A172 (cell line): ENCODE measurements at regions not wholly inside any gene's neighbourhood (a gene's known extent, or its start where the extent isn't known, plus 50 kb on each side); places are given as distances from the start of the nearest gene placed in this dataset.

Experiments
- DNase-seq: peaks from one replicate; pipeline ENCODE4 v3.0.0-alpha.2; 2015; ENCODE audit warnings: low spot score

DNA sequence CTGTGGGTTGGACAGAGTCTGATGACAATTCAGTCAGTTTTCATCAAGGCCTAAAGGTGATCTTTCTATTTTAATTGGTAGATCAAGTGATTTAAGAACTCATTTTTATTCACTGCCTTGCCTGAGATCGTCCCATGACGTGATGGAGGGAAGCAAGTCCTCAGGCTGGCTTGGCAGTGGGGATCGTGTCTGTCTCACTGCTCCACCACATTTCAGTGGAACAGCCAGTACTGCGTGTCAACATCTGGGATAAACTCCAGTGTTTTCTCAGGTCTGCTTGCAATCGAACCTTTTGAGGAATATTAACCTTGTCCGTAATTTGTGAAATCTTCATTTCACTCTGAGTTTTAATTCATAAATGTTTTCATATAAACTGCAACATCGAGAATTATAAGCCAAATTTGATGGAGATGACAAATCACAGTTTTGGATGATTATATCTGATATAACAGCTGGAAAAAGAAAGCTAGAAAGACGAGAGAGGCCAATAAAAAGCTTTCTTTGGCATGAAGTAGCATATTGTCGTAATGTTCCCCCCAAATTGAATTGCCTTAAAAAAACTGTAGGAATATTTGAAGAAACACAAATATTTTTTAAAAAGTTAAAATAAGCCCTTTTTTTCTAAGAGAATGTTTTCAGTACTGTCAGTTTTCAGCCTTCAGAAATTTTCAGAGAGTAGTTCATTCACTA is 414.7 kb upstream of the SPRED2 start:
- DNase-seq: no peak

- DNase-seq: no peak
These were observed 413.2 kb upstream of the SPRED2 start for GRCh38 chr2:65845442-65846182.

DNA sequence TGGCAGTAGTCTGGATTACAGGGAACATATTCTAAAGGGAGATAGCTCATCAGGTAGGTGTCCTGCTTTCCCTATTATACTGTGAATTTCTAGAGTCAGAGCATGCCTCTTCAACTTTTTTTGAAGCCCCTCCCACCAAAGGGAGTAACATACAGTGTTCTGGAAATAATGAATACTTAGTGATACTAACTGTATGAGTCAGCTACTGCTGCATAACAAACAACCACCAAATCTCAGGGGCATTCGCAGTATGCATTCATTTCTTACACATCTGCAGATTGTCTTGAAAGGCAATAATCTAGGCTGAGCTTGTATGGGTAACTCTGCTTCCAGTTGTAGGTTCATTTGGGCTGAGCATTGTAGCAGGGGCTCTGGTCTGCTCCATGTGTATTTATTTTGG is 409.7 kb upstream of the SPRED2 start:
- no peak for DNase-seq

GRCh38 chr2:65835975-65836549 is 403.7 kb upstream of the SPRED2 start:
- no peak for DNase-seq

- no peak for DNase-seq
These were observed 402.5 kb upstream of the SPRED2 start for GRCh38 chr2:65834771-65835475.

DNA sequence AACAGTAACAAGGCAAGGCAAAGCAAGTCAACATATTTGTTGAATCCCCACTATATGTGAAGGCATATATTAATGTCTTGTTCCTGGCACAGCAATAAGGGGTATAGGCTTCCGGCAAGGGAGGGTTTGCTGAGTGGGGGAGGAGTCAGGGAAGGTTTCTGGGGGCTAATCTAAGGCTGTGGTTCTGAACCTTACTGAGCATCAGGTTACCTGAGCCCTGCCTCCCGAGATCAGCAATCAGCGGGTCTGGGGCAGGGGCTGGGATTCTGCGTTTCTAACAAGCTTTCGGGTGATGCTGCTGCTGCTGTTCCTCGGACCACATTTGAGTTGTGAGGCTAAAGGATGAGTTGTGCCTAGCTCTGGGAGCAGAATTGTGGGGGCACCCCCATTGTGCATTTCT is 401.7 kb upstream of the SPRED2 start:
- no peak for DNase-seq

DNA sequence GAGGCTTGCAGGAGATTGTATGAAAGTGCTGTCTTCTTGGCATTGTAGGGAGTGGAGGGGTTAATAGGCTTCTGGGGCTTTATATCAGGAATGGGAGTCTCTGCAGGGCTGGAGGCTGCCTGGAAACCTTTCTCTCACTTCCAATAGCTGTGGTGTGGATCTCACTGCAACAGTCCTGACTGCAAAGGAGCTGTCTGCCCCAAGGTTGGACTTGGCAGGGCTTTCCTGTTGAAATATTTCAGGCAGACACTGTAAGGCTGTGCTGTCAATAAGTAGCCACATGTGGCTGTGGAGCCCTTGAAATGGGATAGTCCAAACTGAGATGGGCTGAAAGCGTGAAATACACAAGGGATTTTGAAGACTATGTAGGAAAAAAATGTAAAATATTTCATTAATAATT is 399.1 kb upstream of the SPRED2 start:
- no peak for DNase-seq

DNA sequence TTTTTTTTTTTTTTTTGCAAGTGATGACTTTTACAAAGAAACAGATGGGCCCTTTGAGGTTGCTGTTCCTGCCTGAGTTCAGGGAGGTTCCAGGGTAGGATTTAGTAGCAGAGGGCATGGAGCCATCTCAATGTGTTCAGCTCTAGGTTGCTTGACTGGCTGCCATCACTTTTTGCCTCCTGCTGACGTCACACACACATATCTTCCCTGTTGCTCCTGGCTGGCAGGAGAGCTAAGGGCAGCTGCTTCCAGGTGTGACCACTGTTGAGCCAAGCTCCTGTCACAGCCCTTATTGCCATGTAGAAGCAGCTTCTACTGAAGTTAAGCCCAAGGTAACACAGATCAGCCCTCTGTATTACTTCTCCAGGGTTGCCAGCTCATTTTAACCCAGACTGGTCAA is 394.2 kb upstream of the SPRED2 start:
- DNase-seq: no peak

- no peak for DNase-seq
These were observed 391.1 kb upstream of the SPRED2 start for GRCh38 chr2:65823511-65823910.

DNA sequence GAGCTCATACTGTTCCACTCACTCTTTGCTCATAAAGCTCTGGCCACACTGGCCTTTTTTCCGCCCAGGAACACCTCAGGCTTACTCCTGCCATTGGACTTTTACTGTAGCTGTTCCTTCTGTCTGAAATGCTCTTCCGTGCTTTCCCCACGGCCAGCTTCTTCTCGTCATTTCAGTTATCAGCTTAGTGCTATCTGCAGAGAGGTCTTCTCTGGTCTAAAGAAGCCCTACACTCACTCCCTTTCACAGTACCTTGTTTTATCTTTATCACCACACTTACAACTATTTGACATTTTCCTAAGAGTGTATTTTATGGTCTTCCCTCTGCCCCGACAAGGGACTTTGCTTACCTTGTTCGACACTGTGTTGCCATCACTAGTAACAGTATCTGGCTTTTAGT is 388.1 kb upstream of the SPRED2 start:
- no peak for DNase-seq

DNA sequence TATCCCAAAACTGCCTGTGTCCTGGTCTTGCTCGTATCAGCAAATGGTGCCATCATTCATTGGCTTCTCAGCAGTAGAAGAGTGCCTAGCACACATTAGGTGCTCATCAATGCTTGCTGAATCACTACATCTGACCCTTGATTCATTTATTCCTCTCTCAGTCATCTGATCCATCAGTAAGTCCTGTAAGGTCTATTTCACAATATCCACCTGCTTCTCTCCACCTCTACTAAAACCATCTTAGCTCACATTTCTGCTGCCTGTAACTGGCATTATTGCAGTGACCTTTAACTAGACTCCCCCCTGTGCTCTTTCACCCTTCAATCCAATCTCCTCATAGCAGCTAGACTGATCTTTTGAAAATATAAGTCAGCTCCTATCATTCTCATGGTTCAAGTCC is 387.6 kb upstream of the SPRED2 start:
- no peak for DNase-seq

GRCh38 chr2:65818873-65819451 is 386.6 kb upstream of the SPRED2 start:
- peak; percentile 84 for DNase-seq

- no peak for DNase-seq
These were observed 381.3 kb upstream of the SPRED2 start for GRCh38 chr2:65813631-65814173.

GRCh38 chr2:65812887-65813286 is 380.5 kb upstream of the SPRED2 start:
- no peak for DNase-seq

DNA sequence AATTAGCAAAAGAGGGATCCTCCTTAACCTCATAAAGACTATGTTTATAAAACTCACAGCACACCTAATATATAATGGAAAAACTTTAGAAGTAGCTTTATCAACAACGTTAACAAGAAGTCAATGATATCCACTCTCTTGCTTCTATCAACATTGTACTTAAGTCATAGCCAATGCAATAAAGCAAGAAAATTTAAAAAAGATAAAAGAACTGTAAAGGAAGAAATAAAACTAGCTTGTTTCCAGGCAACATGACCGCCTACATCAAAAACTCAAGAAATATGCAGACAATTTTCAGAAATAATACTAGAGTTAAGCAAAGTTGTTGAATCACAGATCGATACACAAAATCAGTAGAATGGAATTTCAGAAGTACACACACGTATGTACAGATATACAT is 375.5 kb upstream of the SPRED2 start:
- DNase-seq: no peak

DNA sequence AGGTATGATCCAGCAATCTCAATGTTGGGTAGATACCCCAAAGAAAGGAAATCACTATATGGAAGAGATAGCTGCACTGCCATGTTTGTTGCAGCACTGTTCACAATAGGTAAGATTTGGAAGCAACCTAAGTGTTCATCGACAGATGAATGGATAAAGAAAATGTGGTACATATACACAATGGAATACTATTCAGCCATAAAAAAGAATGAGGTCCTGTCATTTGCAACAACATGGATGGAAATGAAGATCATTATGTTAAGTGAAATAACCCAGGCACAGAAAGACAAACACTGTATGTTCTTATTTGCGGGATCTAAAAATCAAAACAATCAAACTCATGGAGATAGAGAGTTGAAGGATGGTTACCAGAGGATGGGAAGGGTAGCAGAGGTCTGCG is 372.4 kb upstream of the SPRED2 start:
- DNase-seq: no peak

GRCh38 chr2:65802298-65802942 is 370.0 kb upstream of the SPRED2 start:
- DNase-seq: no peak

- DNase-seq: no peak
These were observed 368.6 kb upstream of the SPRED2 start for GRCh38 chr2:65800998-65801397.

- no peak for DNase-seq
These were observed 366.9 kb upstream of the SPRED2 start for GRCh38 chr2:65799141-65799854.

GRCh38 chr2:65798641-65799040 is 366.2 kb upstream of the SPRED2 start:
- no peak for DNase-seq

DNA sequence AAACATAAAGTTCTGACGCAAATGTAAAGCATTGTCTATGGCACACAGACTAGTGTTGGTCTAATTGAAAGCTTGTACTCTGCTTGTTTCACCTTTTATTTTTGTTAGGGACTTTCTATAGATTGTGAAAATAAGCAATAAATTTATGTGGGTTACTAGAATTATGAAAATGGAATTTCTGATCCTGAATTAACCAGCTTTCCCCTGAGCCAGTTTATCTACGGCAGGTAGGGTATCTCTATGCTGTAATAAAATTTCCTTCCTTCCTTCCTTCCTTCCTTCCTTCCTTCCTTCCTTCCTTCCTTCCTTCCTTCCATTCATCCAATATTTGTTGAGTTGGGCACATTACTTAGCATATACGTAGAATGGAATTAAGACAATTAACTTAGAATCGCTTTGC is 362.6 kb upstream of the SPRED2 start:
- DNase-seq: no peak
